Parathyroid adenoma (tissue), 2 donors: ENCODE measurements at regions not wholly inside any gene's neighbourhood (a gene's known extent, or its start where the extent isn't known, plus 50 kb on each side); places are given as distances from the start of the nearest gene placed in this dataset.

Experiments used
- H2AFZ ChIP-seq: fragments of 300-600 bp; sonication (generic); one replicate; pipeline ENCODE4 v1.7.0; 2017; ENCODE audit warnings: antibody characterized with exemption, mild to moderate bottlenecking
- H3K27ac ChIP-seq: fragments of 300-600 bp; sonication (generic); one replicate; pipeline ENCODE4 v1.7.0; 2017
- H3K27me3 ChIP-seq: fragments of 300-600 bp; sonication (generic); one replicate; pipeline ENCODE4 v1.7.0; 2017; ENCODE audit warnings: low read length; ENCODE audit not compliant: control insufficient read depth, insufficient read depth
- H3K36me3 ChIP-seq: fragments of 300-600 bp; sonication (generic); one replicate; pipeline ENCODE4 v1.7.0; 2017; ENCODE audit warnings: low read length; ENCODE audit not compliant: control insufficient read depth, insufficient read depth
- H3K4me1 ChIP-seq: fragments of 300-600 bp; sonication (generic); one replicate; pipeline ENCODE4 v1.7.0; 2017; ENCODE audit warnings: control low read depth
- H3K4me2 ChIP-seq: fragments of 300-600 bp; sonication (generic); one replicate; pipeline ENCODE4 v1.7.0; 2017; ENCODE audit warnings: low read length
- H3K4me3 ChIP-seq: fragments of 300-600 bp; sonication (generic); one replicate; pipeline ENCODE4 v1.7.0; 2017; ENCODE audit warnings: low read depth, low read length
- H3K79me2 ChIP-seq: fragments of 300-600 bp; sonication (generic); one replicate; pipeline ENCODE4 v1.7.0; 2017; ENCODE audit warnings: control low read depth
- H3K9ac ChIP-seq: fragments of 300-600 bp; sonication (generic); one replicate; pipeline ENCODE4 v1.7.0; 2017; ENCODE audit warnings: mild to moderate bottlenecking
- H3K9me3 ChIP-seq: fragments of 300-600 bp; sonication (generic); one replicate; pipeline ENCODE4 v1.7.0; 2017; ENCODE audit warnings: low read length; ENCODE audit not compliant: control insufficient read depth
- CTCF ChIP-seq: fragments of 300-600 bp; sonication (generic); IDR thresholded peaks from one replicate; pipeline ENCODE4 v1.7.0; 2017; ENCODE audit warnings: antibody characterized with exemption, mild to moderate bottlenecking
- donor health status: primary hyperparathyroidism.

GRCh38 chr2:2926009-2926857, 451.4 kb downstream of the EIPR1 start:
- Histone ChIP-seq H3K79me2 (no peaks in the 10 kb centered on the region), H2AFZ (no peak overlapping the region), H3K4me3 (no peak overlapping the region), H3K36me3 (no peaks in the 10 kb centered on the region), H3K27me3 (no peaks in the 10 kb centered on the region), H3K4me1 (no peaks in the 10 kb centered on the region), H3K4me2 (no peak overlapping the region), H3K9ac (no peak overlapping the region), H3K9me3 (peaks cover 3% of the 10 kb centered on the region), H3K27ac (no peak overlapping the region)
- TF ChIP-seq CTCF, result no peak

GRCh38 chr2:2922156-2922555, 455.5 kb downstream of the EIPR1 start:
- no peak for TF ChIP-seq CTCF
- Histone ChIP-seq H3K9me3 (no peaks in the 10 kb centered on the region), H3K4me1 (no peaks in the 10 kb centered on the region), H3K9ac (no peak overlapping the region), H3K4me2 (no peak overlapping the region), H3K27me3 (no peaks in the 10 kb centered on the region), H3K36me3 (no peaks in the 10 kb centered on the region), H3K79me2 (no peaks in the 10 kb centered on the region), H3K4me3 (no peak overlapping the region), H3K27ac (no peak overlapping the region), H2AFZ (no peak overlapping the region)

- H3K9me3 ChIP-seq, result no peaks in the 10 kb centered on the region
- TF ChIP-seq CTCF, result no peak
- no peak overlapping the region for H2AFZ ChIP-seq
- H3K79me2 ChIP-seq, result no peaks in the 10 kb centered on the region
- H3K27me3 ChIP-seq, result no peaks in the 10 kb centered on the region
- no peak overlapping the region for H3K27ac ChIP-seq
- H3K36me3 ChIP-seq, result no peaks in the 10 kb centered on the region
- H3K4me1 ChIP-seq, result no peaks in the 10 kb centered on the region
- no peak overlapping the region for H3K4me3 ChIP-seq
- no peak overlapping the region for H3K9ac ChIP-seq
- no peak overlapping the region for H3K4me2 ChIP-seq
Observed at GRCh38 chr2:2921011-2921720, 456.5 kb downstream of the EIPR1 start.

- Histone ChIP-seq H3K79me2 (no peaks in the 10 kb centered on the region), H3K27ac (no peak overlapping the region), H2AFZ (no peak overlapping the region), H3K4me2 (no peak overlapping the region), H3K36me3 (no peaks in the 10 kb centered on the region), H3K4me1 (no peaks in the 10 kb centered on the region), H3K27me3 (no peaks in the 10 kb centered on the region), H3K4me3 (no peak overlapping the region), H3K9ac (no peak overlapping the region), H3K9me3 (no peaks in the 10 kb centered on the region)
- TF ChIP-seq CTCF, result no peak
Observed at GRCh38 chr2:2919574-2920365, 457.8 kb downstream of the EIPR1 start.
